ENCODE measurements at regions not wholly inside any gene's neighbourhood (a gene's known extent, or its start where the extent isn't known, plus 50 kb on each side); places are given as distances from the start of the nearest gene placed in this dataset.

- POLR2A ChIA-PET, result no interaction called here
- no peak for DNase-seq (ENCODE audit: extremely low spot score)
- CTCF ChIA-PET, result no interaction called here
- TF ChIP-seq, protein P1, sequence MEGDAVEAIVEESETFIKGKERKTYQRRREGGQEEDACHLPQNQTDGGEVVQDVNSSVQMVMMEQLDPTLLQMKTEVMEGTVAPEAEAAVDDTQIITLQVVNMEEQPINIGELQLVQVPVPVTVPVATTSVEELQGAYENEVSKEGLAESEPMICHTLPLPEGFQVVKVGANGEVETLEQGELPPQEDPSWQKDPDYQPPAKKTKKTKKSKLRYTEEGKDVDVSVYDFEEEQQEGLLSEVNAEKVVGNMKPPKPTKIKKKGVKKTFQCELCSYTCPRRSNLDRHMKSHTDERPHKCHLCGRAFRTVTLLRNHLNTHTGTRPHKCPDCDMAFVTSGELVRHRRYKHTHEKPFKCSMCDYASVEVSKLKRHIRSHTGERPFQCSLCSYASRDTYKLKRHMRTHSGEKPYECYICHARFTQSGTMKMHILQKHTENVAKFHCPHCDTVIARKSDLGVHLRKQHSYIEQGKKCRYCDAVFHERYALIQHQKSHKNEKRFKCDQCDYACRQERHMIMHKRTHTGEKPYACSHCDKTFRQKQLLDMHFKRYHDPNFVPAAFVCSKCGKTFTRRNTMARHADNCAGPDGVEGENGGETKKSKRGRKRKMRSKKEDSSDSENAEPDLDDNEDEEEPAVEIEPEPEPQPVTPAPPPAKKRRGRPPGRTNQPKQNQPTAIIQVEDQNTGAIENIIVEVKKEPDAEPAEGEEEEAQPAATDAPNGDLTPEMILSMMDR (IDR thresholded peaks at IDR 0.05; ENCODE audit: control extremely low read depth, extremely low read depth, low read depth, missing control alignments), result no peak
Measured at GRCh38 chr2:212752730-212753351, 214.2 kb upstream of the ERBB4 start.

- CTCF ChIA-PET, result interaction anchor here (1.1 to 1.6 kb wide), 3 partner anchors 9 to 32 kb away, joined by 3 to 4 read pairs (median 3); no protein-coding TSS in a partner anchor
- TF ChIP-seq, protein P1 (IDR thresholded peaks at IDR 0.05; ENCODE audit: control extremely low read depth, extremely low read depth, low read depth, missing control alignments), result no peak
- no peak for DNase-seq (ENCODE audit: extremely low spot score)
- POLR2A ChIA-PET, result no interaction called here
Measured at GRCh38 chr2:212745359-212745758, 206.8 kb upstream of the ERBB4 start.

DNA sequence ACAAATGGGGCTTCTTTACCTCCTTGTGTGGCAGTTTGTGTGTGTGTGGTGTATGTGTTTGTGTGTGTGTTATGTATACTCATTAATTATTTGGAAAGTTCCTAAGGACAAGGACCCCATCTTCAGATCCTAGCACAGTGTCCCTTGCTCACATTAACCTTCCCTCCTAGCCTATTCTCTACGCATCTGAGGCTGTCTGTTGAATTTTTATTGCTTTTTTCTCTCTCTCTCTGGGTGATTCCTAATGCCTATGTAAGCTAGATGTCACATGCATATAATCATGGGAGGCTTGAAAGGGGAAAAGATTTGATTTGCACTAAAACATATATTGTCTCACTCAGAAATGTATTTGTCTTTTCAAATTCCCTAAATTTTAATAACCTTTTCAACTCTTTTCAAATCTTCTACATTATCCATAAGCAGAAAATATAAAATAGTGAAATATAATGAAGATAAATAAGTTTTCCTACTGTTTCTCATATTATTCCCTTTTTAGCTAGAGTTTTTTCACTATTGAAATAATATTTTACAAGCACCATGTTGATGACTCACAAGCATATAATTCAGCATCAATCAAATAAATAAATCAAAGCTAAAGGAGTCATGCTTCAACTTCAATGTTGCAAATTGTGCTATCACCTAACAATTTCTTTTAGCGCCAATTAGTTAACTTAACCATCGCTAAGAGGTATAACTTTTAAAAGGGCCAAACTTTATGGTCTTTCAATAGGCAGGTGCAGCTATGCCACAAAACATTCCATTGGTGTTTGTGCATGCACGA is 199.0 kb upstream of the ERBB4 start:
- TF ChIP-seq, protein P1 (IDR thresholded peaks at IDR 0.05; ENCODE audit: control extremely low read depth, extremely low read depth, low read depth, missing control alignments), result no peak
- ChIA-PET POLR2A (no interaction called here), CTCF (interaction anchor here (1.3 to 1.4 kb wide), 3 partner anchors 8 to 416 kb away, joined by 3 read pairs; no protein-coding TSS in a partner anchor)
- no peak for DNase-seq (ENCODE audit: extremely low spot score)

- POLR2A ChIA-PET, result no interaction called here
Measured at GRCh38 chr2:212736385-212736726, 197.8 kb upstream of the ERBB4 start.

GRCh38 chr2:212733273-212733672 is 194.7 kb upstream of the ERBB4 start:
- TF ChIP-seq, protein P1 (IDR thresholded peaks at IDR 0.05; ENCODE audit: control extremely low read depth, extremely low read depth, low read depth, missing control alignments), result no peak
- POLR2A ChIA-PET, result no interaction called here
- CTCF ChIA-PET, result no interaction called here
- DNase-seq (ENCODE audit: extremely low spot score), result no peak

More at GRCh38 chr2:212736385-212736726, 197.8 kb upstream of the ERBB4 start:
- CTCF ChIA-PET, result interaction anchor here (0.9 to 1.3 kb wide), 3 partner anchors 9 to 515 kb away, joined by 3 to 4 read pairs (median 3); no protein-coding TSS in a partner anchor
- DNase-seq (ENCODE audit: extremely low spot score), result no peak
- TF ChIP-seq, protein P1 (IDR thresholded peaks at IDR 0.05; ENCODE audit: control extremely low read depth, extremely low read depth, low read depth, missing control alignments), result no peak

DNA sequence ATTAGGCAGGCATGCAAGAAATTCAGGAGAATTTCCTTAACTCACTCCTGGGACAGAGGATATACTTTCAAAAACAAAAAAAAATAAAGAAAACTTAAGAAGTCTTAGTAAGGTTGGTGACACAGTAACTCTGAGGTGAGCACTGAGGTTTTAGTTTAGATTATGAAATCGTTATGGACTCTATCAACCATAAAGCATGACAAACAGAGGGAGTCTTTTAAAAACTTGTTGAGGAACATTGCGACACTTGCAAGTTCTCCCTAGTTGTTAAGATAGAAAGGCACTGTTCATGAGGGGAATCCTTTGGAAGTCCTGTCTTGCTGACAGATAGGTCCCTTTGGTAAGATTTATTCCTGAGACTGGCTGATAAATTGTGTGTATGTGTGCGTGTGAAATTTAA is 194.3 kb upstream of the ERBB4 start:
- no peak for DNase-seq (ENCODE audit: extremely low spot score)
- ChIA-PET CTCF (no interaction called here), POLR2A (no interaction called here)
- TF ChIP-seq, protein P1 (IDR thresholded peaks at IDR 0.05; ENCODE audit: control extremely low read depth, extremely low read depth, low read depth, missing control alignments), result no peak
